HTR-8/SVneo (cell line): ENCODE measurements at regions not wholly inside any gene's neighbourhood (a gene's known extent, or its start where the extent isn't known, plus 50 kb on each side); places are given as distances from the start of the nearest gene placed in this dataset.

Experiments
- DNase-seq: peaks from one replicate; pipeline ENCODE4 v3.0.0; 2011; ENCODE audit warnings: low spot score, mixed read lengths; ENCODE audit not compliant: insufficient read length
- FAIRE-seq: peaks from 2 replicates; lab custom pipeline; 2011; peaks lifted over from hg19 to GRCh38; lab: Jason Lieb, UNC

- DNase-seq (no peak), FAIRE-seq (no peak)
Measured at GRCh38 chrX:14209034-14209433, 179.3 kb upstream of the GEMIN8 start.

GRCh38 chrX:14194711-14195110, 165.0 kb upstream of the GEMIN8 start:
- FAIRE-seq (no peak), DNase-seq (no peak)

GRCh38 chrX:14193547-14193946, 163.9 kb upstream of the GEMIN8 start:
- DNase-seq: no peak
- FAIRE-seq: no peak

DNA sequence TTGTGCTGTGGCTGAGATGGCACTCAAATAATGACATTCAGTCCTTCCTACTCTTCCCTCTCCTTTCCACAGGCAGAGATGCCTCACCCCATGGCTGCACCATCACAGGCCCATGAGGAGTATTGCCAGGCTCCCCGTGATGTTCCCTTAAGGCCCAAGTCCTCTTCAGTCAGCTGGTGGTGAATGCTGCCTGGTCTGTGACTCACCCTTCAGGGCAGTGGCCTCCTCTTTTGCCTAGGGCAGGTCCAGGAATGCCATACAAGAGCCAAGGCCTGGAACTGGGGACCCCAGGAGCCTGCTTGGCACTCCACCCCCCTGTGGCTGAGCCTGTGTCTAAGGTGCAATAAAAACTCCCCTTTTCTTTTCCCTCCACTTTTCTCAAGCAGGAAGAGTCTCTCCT, 144.2 kb upstream of the GEMIN8 start:
- FAIRE-seq (no peak), DNase-seq (no peak)

DNA sequence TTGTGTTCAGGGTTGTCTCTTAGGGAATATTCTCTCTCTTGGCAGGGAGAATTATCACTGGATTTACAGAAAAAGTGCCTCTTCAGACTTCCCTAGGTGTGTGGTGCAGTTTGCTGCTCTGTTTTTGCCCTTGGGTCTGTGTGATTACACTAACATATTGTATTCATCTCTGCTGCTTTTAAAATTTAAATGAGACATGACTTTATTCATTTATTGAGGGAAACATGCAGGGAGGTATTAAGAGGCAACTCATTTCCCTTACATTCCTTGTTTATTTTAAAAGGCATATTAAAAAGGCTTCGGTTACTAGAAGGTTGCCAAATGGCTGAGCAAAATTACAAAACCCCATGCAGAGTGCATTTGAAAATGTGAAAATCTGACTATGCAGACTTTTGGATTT, 135.1 kb upstream of the GEMIN8 start:
- FAIRE-seq (no peak), DNase-seq (no peak)

- DNase-seq: no peak
- FAIRE-seq: no peak
Measured at GRCh38 chrX:14125462-14125861, 95.8 kb upstream of the GEMIN8 start.

DNA sequence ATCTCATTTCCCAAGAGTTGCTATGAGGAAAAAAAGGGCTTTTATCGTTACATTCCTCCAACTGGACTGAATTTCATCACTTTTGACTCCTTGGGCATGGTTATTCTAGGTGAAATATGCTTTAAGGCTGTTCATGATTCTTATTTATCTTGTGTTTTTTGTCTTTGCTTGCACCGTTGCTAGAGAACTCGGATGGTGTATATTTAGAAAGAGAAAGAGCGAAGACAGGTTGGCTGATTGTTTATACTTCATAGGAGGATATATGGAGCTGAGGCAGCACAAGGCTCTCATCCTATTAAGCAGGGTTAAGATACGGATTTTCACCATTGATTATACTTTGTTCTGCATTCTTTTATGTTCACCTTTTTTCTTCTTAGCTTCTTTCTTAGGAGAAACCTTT, 94.9 kb upstream of the GEMIN8 start:
- no peak for FAIRE-seq
- no peak for DNase-seq

- peak; percentile 27 for DNase-seq
- FAIRE-seq: peak; percentile 46
Measured at GRCh38 chrX:14095702-14096101, 66.0 kb upstream of the GEMIN8 start.

DNA sequence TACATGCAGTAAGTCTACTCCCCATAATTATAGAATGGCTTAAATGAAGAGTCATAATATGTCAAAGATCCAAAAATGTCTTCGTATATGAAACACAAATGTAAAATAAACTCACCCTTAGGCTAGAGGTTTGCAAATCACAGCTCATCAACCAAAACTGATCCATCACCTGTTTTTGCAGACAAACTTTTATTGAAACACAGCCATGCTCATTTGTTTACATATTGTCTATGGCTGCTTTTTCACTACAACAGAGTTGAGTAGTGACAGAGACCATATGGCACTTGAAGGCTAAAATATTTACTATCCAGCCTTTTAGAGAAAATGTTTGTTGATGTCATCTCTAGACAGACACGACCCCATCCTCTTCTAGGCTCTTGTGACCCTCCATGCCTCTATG, 64.5 kb upstream of the GEMIN8 start:
- DNase-seq (no peak), FAIRE-seq (no peak)

DNA sequence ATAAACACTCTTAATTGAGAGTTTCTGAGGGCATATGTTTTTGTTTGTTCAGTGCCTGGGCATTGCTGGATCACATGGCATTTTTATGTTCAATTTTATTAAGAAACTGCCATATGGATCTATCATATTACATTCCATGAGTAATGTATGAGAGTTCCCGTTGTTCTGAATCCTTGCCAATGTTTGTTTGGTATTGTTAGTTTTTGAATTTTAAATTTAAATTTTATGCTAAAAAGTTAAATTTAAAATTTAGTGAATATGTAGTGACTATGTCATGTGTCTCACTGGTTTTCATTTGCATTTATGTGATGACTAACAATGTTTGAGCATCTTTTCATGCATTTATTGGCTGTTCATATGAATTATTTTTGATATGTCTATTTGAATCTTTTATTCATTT, 54.8 kb upstream of the GEMIN8 start:
- DNase-seq (no peak), FAIRE-seq (no peak)

DNA sequence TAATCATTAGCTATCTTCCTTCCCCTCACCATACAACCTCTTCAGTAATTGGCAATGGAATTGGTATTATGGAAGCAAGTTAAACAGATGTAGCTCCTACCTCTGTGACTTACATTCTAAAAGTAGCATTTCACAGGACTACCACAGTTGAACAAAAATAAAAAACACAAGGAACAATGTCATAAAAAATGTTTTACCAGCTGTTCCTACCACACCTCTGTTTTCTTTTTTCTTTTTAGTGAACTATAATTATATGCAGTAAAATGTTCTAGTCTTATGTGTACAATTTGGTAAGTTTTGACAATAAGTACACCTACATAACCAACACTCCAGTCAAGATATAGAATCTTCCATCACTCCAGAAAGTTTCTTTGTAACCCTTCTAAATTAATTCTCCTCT, 54.1 kb upstream of the GEMIN8 start:
- DNase-seq: no peak
- no peak for FAIRE-seq

GRCh38 chrX:14079891-14080430, 50.3 kb upstream of the GEMIN8 start:
- DNase-seq (no peak), FAIRE-seq (no peak)
